AG09319 (cell line): ENCODE measurements at regions not wholly inside any gene's neighbourhood (a gene's known extent, or its start where the extent isn't known, plus 50 kb on each side); places are given as distances from the start of the nearest gene placed in this dataset.

Experiments used
- DNase-seq: peaks from one replicate; pipeline ENCODE4 v3.0.0-alpha.2; 2010; ENCODE audit warnings: low read depth; ENCODE audit errors: extremely low read depth
- TF ChIP-seq, protein P1 (sequence below): IDR thresholded peaks from 2 replicates; pipeline ENCODE4 v1.5.1; 2011; ENCODE audit warnings: low read depth, mild to moderate bottlenecking, inconsistent platforms, low read length, moderate library complexity

DNA sequence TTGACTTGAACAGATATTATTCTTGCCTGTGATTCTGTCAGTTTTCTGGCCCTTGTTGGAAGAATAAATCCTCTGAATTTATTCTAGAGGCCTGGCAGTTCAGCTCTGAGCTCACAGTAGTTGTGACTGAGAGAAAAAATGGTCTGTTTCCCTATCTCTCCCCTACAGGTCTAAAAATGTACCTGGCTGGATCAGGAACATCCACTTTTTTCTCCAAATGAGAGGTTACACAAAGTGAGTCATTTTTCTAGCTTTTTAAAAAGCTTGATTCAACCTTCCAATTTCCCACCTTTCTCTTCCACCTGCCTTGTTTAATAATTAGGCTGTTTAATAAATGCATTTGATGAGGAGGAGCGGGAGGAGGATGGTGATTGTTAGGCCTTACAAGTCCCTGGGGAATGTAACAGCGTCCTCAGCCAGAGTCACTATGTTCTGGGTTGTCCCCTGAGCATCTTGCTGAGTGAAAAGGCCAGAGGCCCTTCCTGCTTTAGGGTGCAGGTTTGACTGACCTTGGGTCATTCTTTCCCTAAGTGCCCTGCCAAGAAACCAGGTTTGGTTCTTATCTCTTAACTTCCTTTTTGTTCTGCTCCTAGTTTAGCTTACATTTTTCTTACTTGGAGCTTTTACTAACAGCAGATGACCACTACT is 91.7 kb upstream of the FUT8 start:
- TF ChIP-seq, protein P1, sequence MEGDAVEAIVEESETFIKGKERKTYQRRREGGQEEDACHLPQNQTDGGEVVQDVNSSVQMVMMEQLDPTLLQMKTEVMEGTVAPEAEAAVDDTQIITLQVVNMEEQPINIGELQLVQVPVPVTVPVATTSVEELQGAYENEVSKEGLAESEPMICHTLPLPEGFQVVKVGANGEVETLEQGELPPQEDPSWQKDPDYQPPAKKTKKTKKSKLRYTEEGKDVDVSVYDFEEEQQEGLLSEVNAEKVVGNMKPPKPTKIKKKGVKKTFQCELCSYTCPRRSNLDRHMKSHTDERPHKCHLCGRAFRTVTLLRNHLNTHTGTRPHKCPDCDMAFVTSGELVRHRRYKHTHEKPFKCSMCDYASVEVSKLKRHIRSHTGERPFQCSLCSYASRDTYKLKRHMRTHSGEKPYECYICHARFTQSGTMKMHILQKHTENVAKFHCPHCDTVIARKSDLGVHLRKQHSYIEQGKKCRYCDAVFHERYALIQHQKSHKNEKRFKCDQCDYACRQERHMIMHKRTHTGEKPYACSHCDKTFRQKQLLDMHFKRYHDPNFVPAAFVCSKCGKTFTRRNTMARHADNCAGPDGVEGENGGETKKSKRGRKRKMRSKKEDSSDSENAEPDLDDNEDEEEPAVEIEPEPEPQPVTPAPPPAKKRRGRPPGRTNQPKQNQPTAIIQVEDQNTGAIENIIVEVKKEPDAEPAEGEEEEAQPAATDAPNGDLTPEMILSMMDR, result no peak
- DNase-seq, result no peak

DNA sequence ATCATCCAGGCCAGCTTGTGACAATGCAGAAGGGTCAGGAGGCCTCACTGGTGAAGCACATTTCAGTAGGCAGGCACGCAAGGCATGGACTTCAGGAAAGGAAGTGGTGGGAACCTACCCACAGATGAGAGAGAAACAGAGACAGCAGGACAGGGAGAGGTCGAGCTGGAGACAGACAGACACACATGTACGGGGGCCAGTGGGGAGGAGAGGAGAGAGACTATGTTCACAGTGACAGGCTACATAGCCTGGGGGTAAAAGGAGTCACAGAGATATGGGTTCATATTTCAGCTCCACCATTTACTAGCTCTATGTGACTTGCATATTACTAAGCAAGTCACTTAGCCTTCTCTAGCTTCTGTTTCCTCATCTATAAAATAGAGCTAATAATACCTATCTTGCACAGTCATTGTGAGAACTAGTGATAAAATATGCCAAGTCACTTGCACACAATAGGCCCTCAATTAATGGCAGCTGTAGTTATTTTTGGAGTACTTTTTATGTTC is 91.1 kb upstream of the FUT8 start:
- TF ChIP-seq, protein P1, result no peak
- DNase-seq, result no peak

DNA sequence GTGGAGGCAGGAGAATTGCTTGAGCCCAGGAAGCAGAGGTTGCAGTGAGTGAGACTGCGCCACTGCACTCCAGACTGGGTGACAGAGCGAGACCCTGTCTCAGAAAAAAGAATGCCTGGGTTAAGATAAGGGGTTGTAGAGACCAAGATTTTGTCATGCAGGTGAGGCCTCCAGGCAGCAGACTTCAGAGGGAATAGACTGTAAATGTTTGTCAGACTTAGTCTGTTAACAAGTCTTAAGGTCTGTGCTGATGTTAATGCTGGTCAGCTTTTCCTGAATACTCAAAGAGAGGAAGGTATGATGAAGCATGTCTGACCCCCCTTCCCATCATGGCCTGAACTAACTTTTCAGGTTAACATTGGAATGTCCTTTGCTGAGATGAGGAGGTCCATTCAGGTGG is 83.0 kb upstream of the FUT8 start:
- TF ChIP-seq, protein P1, result no peak
- DNase-seq, result no peak

DNA sequence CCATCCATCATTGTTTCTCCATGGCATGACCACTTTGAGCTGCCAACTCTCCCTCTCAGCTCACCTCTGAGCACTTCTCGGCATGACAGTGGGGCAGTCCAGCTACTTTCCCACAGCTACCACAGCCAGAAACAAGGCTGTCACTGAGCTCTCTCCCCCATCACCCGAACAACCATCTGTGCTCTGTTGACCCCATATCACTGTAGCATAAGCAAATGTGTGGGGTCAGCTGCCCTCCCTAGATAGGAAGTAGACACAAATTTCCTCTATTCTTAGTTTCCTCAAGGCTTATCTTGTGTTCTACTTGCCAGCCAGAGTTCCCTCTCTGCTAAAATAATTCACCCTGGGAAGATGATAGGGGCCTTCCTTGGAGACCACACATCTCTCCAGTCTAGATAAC is 82.6 kb upstream of the FUT8 start:
- DNase-seq, result no peak
- TF ChIP-seq, protein P1, result no peak

DNA sequence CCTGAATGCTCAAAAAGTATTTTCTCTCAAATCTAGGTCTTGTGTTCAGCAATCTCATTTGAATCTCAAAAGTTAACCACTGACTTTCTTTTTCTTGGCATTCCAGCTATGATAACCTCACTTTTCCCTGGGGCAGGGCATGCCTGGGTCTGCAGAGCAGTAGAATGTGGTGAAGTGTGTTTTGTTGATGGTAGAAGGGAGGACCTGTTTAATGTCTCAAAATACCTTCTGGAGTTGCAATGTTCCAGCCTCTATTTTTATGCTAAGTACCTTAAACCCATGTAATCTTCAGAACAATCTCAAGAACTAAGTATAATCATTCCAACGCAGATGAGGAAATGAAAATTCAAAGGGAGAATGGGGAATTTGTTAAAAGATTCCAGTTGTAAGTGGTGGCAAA is 82.1 kb upstream of the FUT8 start:
- TF ChIP-seq, protein P1, result no peak
- no peak for DNase-seq

DNA sequence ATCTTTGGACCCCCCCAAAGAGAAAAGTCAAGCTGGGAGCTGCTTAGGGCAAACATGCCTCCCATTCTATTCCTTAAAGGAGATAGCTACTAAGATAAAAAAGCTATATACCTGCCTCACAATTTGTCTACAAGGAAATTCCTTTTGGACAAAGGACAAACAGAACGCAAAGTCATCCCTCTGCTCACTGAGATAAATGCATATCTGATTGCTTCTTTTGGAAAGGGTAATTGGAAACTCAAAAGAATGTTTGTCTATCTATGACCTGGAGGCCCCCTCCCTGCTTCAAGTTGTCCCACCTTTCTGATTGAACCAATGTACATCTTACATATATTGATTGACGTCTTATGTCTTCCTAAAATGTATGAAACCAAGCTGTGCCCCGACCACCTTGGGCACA is 80.9 kb upstream of the FUT8 start:
- TF ChIP-seq, protein P1, result no peak
- DNase-seq, result no peak

DNA sequence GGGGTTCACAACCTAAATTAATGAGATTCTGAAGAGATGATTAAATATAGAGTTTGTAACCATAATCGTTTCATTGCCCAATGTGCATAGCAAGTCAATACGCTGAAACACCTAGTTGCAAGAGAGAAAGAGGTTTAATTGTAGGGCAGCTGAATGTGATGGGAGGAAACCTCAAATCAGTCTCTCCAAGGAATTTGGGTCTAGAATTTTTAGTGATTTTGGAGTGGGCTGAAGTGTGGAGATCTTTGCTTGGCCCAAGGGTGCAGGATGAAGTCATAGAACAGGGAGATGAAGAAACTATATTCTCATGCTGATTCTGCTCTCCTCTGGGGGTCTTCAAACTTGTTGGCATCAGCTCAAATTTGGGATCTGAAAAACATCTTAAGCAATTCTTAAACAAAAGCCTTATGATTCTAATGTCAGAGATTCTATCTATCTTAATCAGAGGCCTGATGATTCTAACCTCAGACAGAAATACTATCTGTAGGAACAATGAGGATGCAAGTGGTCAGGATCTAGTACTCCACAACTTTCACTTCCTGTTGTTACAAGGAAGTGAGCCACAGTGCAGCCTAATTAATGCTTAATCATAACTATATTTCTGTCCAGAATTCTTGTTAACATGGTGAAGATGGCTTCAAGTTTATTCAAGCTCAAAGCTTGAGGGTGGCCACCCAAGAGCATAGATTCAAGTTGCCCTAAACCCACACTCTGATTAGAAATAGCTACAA is 80.2 kb upstream of the FUT8 start:
- no peak for DNase-seq
- TF ChIP-seq, protein P1, result no peak
